Lower leg skin (tissue), 4 donors: ENCODE measurements at regions not wholly inside any gene's neighbourhood (a gene's known extent, or its start where the extent isn't known, plus 50 kb on each side); places are given as distances from the start of the nearest gene placed in this dataset.
A peak's percentile ranks its signal among the peaks of the same experiment; 100 is the strongest.

Experiments
- DNase-seq, 2 donors: peaks; one replicate each; pipeline ENCODE4 v3.0.0-alpha.2; 2019; ENCODE audit warnings: low spot score in 2 of 2
- H3K4me3 ChIP-seq: fragments of 200-600 bp; sonication (generic); 2 replicates; pipeline ENCODE4 v1.5.1; 2017; ENCODE audit warnings: mild to moderate bottlenecking, low read depth; ENCODE audit not compliant: poor library complexity, severe bottlenecking
- CTCF ChIP-seq, 3 donors: fragments of 450-650 bp; IDR thresholded peaks; one replicate each; pipeline ENCODE4 v1.5.1; 2016; ENCODE audit warnings: antibody characterized with exemption in 3 of 3, mild to moderate bottlenecking in 3 of 3, moderate library complexity in 2 of 3
- POLR2A ChIP-seq, 2 donors: fragments of 450-650 bp; IDR thresholded peaks; one replicate each; pipeline ENCODE4 v1.6.1; 2016 to 2017; ENCODE audit warnings: antibody characterized with exemption in 2 of 2, mild to moderate bottlenecking in 1 of 2, moderate library complexity in 1 of 2
- WGBS, 2 donors: methylation state at CpG; one replicate each; pipeline ENCODE4 v1.1.5; 2018; 5-methylcytosine and 5-hydroxymethylcytosine counted together
- intact Hi-C: fragments of 100-400 bp; cut with DNase I; formaldehyde crosslinking; loops from one replicate; pipeline ENCODE4 v1.15.0; 2023; ENCODE audit warnings: low total_unique reads

GRCh38 chr18:10041180-10041579 is 127.4 kb downstream of the VAPA start:
- TF ChIP-seq CTCF (IDR thresholded peaks at IDR 0.05) (no peak), POLR2A (IDR thresholded peaks at IDR 0.05) (no peak)
- H3K4me3 ChIP-seq, result no peak overlapping the region
- intact Hi-C loops, result no loop called here
- peak; percentile 79 to 80 for DNase-seq

- WGBS, 2 donors, result 96 to 97% methylated on average over 5 of the region's 5 CpGs
- intact Hi-C loops, result no loop called here
- H3K4me3 ChIP-seq, result no peak overlapping the region
- no peak for TF ChIP-seq CTCF (IDR thresholded peaks at IDR 0.05)
- TF ChIP-seq POLR2A (IDR thresholded peaks at IDR 0.05), result no peak
- DNase-seq, result no peak
Observed at GRCh38 chr18:10042492-10042891, 128.7 kb downstream of the VAPA start.

GRCh38 chr18:10044054-10044453 is 130.2 kb downstream of the VAPA start:
- intact Hi-C loops, result no loop called here

GRCh38 chr18:10045296-10045891 is 131.6 kb downstream of the VAPA start:
- DNase-seq, result peak in 1 of 2 donors; percentile 84
- no peak overlapping the region for H3K4me3 ChIP-seq
- TF ChIP-seq CTCF (IDR thresholded peaks at IDR 0.05), result no peak
- no peak for TF ChIP-seq POLR2A (IDR thresholded peaks at IDR 0.05)
- intact Hi-C loops, result no loop called here
- 53 to 57% methylated on average over 23 of the region's 23 CpGs for WGBS, 2 donors

More at GRCh38 chr18:10044054-10044453, 130.2 kb downstream of the VAPA start:
- H3K4me3 ChIP-seq, result no peak overlapping the region
- TF ChIP-seq POLR2A (IDR thresholded peaks at IDR 0.05), result no peak
- no peak for TF ChIP-seq CTCF (IDR thresholded peaks at IDR 0.05)
- peak in 1 of 2 donors; percentile 50 for DNase-seq
- 67 to 92% methylated on average over 1 of the region's 1 CpG for WGBS, 2 donors

GRCh38 chr18:10046178-10046807 is 132.5 kb downstream of the VAPA start:
- DNase-seq, result peak in 1 of 2 donors; percentile 61
- H3K4me3 ChIP-seq, result no peak overlapping the region
- TF ChIP-seq CTCF (IDR thresholded peaks at IDR 0.05) (no peak), POLR2A (IDR thresholded peaks at IDR 0.05) (no peak)
- intact Hi-C loops, result no loop called here
- 65 to 72% methylated on average over 13 of the region's 13 CpGs for WGBS, 2 donors

- intact Hi-C loops, result no loop called here
- TF ChIP-seq POLR2A (IDR thresholded peaks at IDR 0.05) (no peak), CTCF (IDR thresholded peaks at IDR 0.05) (no peak)
- H3K4me3 ChIP-seq, result no peak overlapping the region
- no peak for DNase-seq
- 81 to 83% methylated on average over 6 of the region's 6 CpGs for WGBS, 2 donors
Observed at GRCh38 chr18:10047237-10047636, 133.4 kb downstream of the VAPA start.
